ENCODE measurements at regions not wholly inside any gene's neighbourhood (a gene's known extent, or its start where the extent isn't known, plus 50 kb on each side); places are given as distances from the start of the nearest gene placed in this dataset.

GRCh38 chr5:2523180-2523579 lies 228.3 kb downstream of the IRX2 start:
- no peak for ATAC-seq (ENCODE audit: insufficient read depth, low read depth)

DNA sequence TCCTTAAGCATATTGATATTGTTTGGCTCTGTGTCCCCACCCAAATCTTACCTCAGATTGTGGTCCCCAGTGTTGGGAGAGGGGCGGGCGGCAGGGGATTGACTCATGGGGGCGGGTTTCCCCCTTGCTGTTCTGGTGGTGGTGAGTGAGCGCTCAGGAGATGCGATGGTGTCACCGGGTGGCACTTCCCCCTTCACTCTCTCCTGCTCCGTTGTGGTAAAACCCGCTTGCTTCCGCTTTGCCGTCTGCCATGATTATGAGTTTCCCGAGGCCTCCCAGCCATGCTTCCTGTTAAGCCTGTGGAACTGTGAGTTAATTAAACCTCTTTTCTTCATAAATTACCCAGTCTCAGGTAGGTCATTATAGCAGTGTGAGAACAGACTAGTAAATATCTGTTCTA lies 229.1 kb downstream of the IRX2 start:
- Histone ChIP-seq H4K20me1 (ENCODE audit: insufficient read depth, low read length) (no peaks in the 10 kb centered on the region), H3K4me2 (ENCODE audit: insufficient read depth, low read length) (no peak overlapping the region), H3K9ac (ENCODE audit: low read depth, low read length) (no peak overlapping the region), H3K9me3 (ENCODE audit: insufficient read depth, low read length, severe bottlenecking) (no peaks in the 10 kb centered on the region), H3K4me3 (ENCODE audit: low read depth in 1 of 2, low read length in 2 of 2) (no peak overlapping the region), H3K36me3 (ENCODE audit: insufficient read depth, low read length) (no peaks in the 10 kb centered on the region), H3K27ac (ENCODE audit: low read length) (no peak overlapping the region), H3K27me3 (ENCODE audit: insufficient read depth, low read length, poor library complexity) (no peaks in the 10 kb centered on the region), H3K4me1 (ENCODE audit: insufficient read depth, low read length) (no peaks in the 10 kb centered on the region), H3K79me2 (ENCODE audit: insufficient read depth, low read length) (no peaks in the 10 kb centered on the region), H2AFZ (ENCODE audit: low read depth, low read length) (no peak overlapping the region)
- TF ChIP-seq EZH2 (IDR thresholded peaks at IDR 0.05; ENCODE audit: borderline replicate concordance, low read depth, low read length, severe bottlenecking) = no peak
- TF ChIP-seq, protein P1, sequence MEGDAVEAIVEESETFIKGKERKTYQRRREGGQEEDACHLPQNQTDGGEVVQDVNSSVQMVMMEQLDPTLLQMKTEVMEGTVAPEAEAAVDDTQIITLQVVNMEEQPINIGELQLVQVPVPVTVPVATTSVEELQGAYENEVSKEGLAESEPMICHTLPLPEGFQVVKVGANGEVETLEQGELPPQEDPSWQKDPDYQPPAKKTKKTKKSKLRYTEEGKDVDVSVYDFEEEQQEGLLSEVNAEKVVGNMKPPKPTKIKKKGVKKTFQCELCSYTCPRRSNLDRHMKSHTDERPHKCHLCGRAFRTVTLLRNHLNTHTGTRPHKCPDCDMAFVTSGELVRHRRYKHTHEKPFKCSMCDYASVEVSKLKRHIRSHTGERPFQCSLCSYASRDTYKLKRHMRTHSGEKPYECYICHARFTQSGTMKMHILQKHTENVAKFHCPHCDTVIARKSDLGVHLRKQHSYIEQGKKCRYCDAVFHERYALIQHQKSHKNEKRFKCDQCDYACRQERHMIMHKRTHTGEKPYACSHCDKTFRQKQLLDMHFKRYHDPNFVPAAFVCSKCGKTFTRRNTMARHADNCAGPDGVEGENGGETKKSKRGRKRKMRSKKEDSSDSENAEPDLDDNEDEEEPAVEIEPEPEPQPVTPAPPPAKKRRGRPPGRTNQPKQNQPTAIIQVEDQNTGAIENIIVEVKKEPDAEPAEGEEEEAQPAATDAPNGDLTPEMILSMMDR (IDR thresholded peaks at IDR 0.05; ENCODE audit: borderline replicate concordance, extremely low read depth, low read length, poor library complexity, severe bottlenecking) = no peak
- ATAC-seq (ENCODE audit: insufficient read depth, low read depth) (no peak), DNase-seq (no peak)

More at GRCh38 chr5:2523180-2523579, 228.3 kb downstream of the IRX2 start:
- no peaks in the 10 kb centered on the region for H3K36me3 ChIP-seq (ENCODE audit: insufficient read depth, low read length)
- H4K20me1 ChIP-seq (ENCODE audit: insufficient read depth, low read length) = no peaks in the 10 kb centered on the region
- no peak for DNase-seq
- H3K27me3 ChIP-seq (ENCODE audit: insufficient read depth, low read length, poor library complexity) = no peaks in the 10 kb centered on the region
- no peak overlapping the region for H2AFZ ChIP-seq (ENCODE audit: low read depth, low read length)
- H3K4me2 ChIP-seq (ENCODE audit: insufficient read depth, low read length) = no peak overlapping the region
- no peaks in the 10 kb centered on the region for H3K4me1 ChIP-seq (ENCODE audit: insufficient read depth, low read length)
- H3K9ac ChIP-seq (ENCODE audit: low read depth, low read length) = no peak overlapping the region
- H3K27ac ChIP-seq (ENCODE audit: low read length) = no peak overlapping the region
- no peaks in the 10 kb centered on the region for H3K9me3 ChIP-seq (ENCODE audit: insufficient read depth, low read length, severe bottlenecking)
- no peak for TF ChIP-seq EZH2 (IDR thresholded peaks at IDR 0.05; ENCODE audit: borderline replicate concordance, low read depth, low read length, severe bottlenecking)
- TF ChIP-seq, protein P1 (IDR thresholded peaks at IDR 0.05; ENCODE audit: borderline replicate concordance, extremely low read depth, low read length, poor library complexity, severe bottlenecking) = no peak
- H3K4me3 ChIP-seq (ENCODE audit: low read depth in 1 of 2, low read length in 2 of 2) = no peak overlapping the region
- no peaks in the 10 kb centered on the region for H3K79me2 ChIP-seq (ENCODE audit: insufficient read depth, low read length)

DNA sequence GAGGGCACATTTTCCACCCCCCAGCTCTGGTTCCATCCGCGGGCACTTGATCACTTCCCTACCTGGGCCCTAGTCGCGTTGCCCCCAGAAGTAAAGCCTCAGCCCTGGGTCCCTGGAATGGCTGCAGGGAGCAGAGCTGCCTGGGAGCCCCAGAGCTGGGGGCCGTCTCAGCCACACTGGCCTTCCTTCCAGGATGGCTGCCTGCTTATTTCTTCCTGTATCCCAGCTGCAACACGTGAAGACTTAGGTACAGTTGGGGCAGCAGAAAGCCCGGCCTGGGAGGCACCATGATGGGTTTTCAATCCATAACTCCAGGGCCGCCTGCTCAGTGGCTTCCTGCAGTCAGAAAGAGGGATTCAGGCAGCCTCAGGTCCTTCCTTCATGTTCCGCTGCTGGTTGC lies 232.3 kb downstream of the IRX2 start:
- no peak for ATAC-seq (ENCODE audit: insufficient read depth, low read depth)
- Histone ChIP-seq H3K4me1 (ENCODE audit: insufficient read depth, low read length) (no peaks in the 10 kb centered on the region), H3K9me3 (ENCODE audit: insufficient read depth, low read length, severe bottlenecking) (no peaks in the 10 kb centered on the region), H3K27me3 (ENCODE audit: insufficient read depth, low read length, poor library complexity) (no peaks in the 10 kb centered on the region), H4K20me1 (ENCODE audit: insufficient read depth, low read length) (no peaks in the 10 kb centered on the region), H3K79me2 (ENCODE audit: insufficient read depth, low read length) (no peaks in the 10 kb centered on the region), H3K9ac (ENCODE audit: low read depth, low read length) (no peak overlapping the region), H3K4me2 (ENCODE audit: insufficient read depth, low read length) (no peak overlapping the region), H3K4me3 (ENCODE audit: low read depth in 1 of 2, low read length in 2 of 2) (no peak overlapping the region), H3K27ac (ENCODE audit: low read length) (no peak overlapping the region), H2AFZ (ENCODE audit: low read depth, low read length) (no peak overlapping the region), H3K36me3 (ENCODE audit: insufficient read depth, low read length) (no peaks in the 10 kb centered on the region)
- TF ChIP-seq EZH2 (IDR thresholded peaks at IDR 0.05; ENCODE audit: borderline replicate concordance, low read depth, low read length, severe bottlenecking) = no peak
- TF ChIP-seq, protein P1 (IDR thresholded peaks at IDR 0.05; ENCODE audit: borderline replicate concordance, extremely low read depth, low read length, poor library complexity, severe bottlenecking) = no peak
- no peak for DNase-seq

DNA sequence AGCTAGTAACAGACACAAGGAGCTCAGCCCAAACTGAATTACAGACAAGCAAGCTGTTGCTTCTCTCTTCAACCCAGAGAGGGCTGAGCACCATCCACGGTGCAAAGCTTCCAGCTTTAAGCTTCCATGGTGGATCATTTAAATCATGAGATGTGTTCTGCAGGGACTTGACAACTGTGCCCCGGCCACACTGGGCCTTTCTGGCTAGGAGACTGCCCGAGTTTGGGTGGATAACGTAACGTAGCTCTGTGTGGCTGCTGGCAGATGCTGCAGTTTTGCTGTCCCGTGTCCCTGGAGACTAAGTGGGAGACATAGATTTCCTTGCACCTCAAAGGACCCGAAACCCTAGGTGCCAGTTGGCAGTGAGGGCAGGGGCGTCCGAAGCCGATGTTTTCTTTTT lies 234.0 kb downstream of the IRX2 start:
- Histone ChIP-seq H3K79me2 (ENCODE audit: insufficient read depth, low read length) (no peaks in the 10 kb centered on the region), H3K27ac (ENCODE audit: low read length) (no peak overlapping the region), H2AFZ (ENCODE audit: low read depth, low read length) (no peak overlapping the region), H3K27me3 (ENCODE audit: insufficient read depth, low read length, poor library complexity) (no peaks in the 10 kb centered on the region), H3K4me3 (ENCODE audit: low read depth in 1 of 2, low read length in 2 of 2) (no peak overlapping the region), H3K9me3 (ENCODE audit: insufficient read depth, low read length, severe bottlenecking) (no peaks in the 10 kb centered on the region), H4K20me1 (ENCODE audit: insufficient read depth, low read length) (no peaks in the 10 kb centered on the region), H3K9ac (ENCODE audit: low read depth, low read length) (no peak overlapping the region), H3K4me2 (ENCODE audit: insufficient read depth, low read length) (no peak overlapping the region), H3K4me1 (ENCODE audit: insufficient read depth, low read length) (no peaks in the 10 kb centered on the region), H3K36me3 (ENCODE audit: insufficient read depth, low read length) (no peaks in the 10 kb centered on the region)
- ATAC-seq (ENCODE audit: insufficient read depth, low read depth) (no peak), DNase-seq (no peak)
- no peak for TF ChIP-seq EZH2 (IDR thresholded peaks at IDR 0.05; ENCODE audit: borderline replicate concordance, low read depth, low read length, severe bottlenecking)
- TF ChIP-seq, protein P1 (IDR thresholded peaks at IDR 0.05; ENCODE audit: borderline replicate concordance, extremely low read depth, low read length, poor library complexity, severe bottlenecking) = no peak

Data from DND-41 (cell line).